HEK293 (cell line): ENCODE measurements at regions not wholly inside any gene's neighbourhood (a gene's known extent, or its start where the extent isn't known, plus 50 kb on each side); places are given as distances from the start of the nearest gene placed in this dataset.

Experiments used
- CTCF ChIA-PET: fragments of 350-600 bp; formaldehyde crosslinking; extraction: SDS; loops from one replicate; lab custom pipeline; 2021; ENCODE audit warnings: antibody characterized with exemption; lab: Yijun Ruan, JAX
- POLR2A ChIA-PET: fragments of 300-600 bp; formaldehyde crosslinking; extraction: SDS; loops from one replicate; lab custom pipeline; 2020; ENCODE audit warnings: antibody characterized with exemption, inconsistent platforms; lab: Yijun Ruan, JAX
- H3K27ac ChIP-seq: fragments of 200-500 bp; sonication (Bioruptor generic); 2 replicates; pipeline ENCODE4 v1.5.1; 2014; ENCODE audit warnings: low read depth, low read length, control low read depth, inconsistent platforms; ENCODE audit errors: extremely low read depth
- H3K36me3 ChIP-seq, 2 experiments: fragments of 200-500 bp in 1 of 2; sonication (Bioruptor generic) in 1 of 2; 1 replicate in 1 of 2; 2 replicates in 1 of 2; pipeline ENCODE4 v1.5.1; 2014 to 2017; ENCODE audit warnings: inconsistent platforms in 2 of 2, low read length in 2 of 2; ENCODE audit not compliant: control insufficient read depth in 2 of 2, insufficient read depth in 1 of 2
- H3K4me1 ChIP-seq: fragments of 200-500 bp; sonication (Bioruptor generic); 2 replicates; pipeline ENCODE4 v1.5.1; 2014; ENCODE audit warnings: mild to moderate bottlenecking, low read length, inconsistent platforms; ENCODE audit not compliant: control insufficient read depth, insufficient read depth
- H3K4me3 ChIP-seq: 2 replicates; pipeline ENCODE4 v1.5.1; 2011; ENCODE audit warnings: low read depth, mild to moderate bottlenecking, control low read depth, low read length, moderate library complexity
- H3K9me3 ChIP-seq: fragments of 200-500 bp; sonication (Bioruptor generic); 2 replicates; pipeline ENCODE4 v1.5.1; 2014; ENCODE audit warnings: low read depth, low read length, inconsistent platforms; ENCODE audit not compliant: control insufficient read depth, insufficient read depth
- HOXC10 ChIP-seq: sonication (generic); formaldehyde crosslinking; IDR thresholded peaks from 2 replicates; pipeline ENCODE4 v1.8.1; 2023; ENCODE audit warnings: mild to moderate bottlenecking, missing genetic modification reagents
- KLF8 ChIP-seq: fragments of 450-650 bp; formaldehyde crosslinking; IDR thresholded peaks from 2 replicates; pipeline ENCODE4 v1.5.1; 2016; ENCODE audit warnings: missing biosample characterization, missing genetic modification characterization
- MEIS1 ChIP-seq: sonication (generic); formaldehyde crosslinking; IDR thresholded peaks from 2 replicates; pipeline ENCODE4 v1.8.1; 2022; ENCODE audit warnings: missing genetic modification reagents, mild to moderate bottlenecking, borderline replicate concordance
- SCRT1 ChIP-seq: fragments of 450-650 bp; formaldehyde crosslinking; IDR thresholded peaks from 2 replicates; pipeline ENCODE4 v1.5.1; 2016; ENCODE audit warnings: missing biosample characterization, missing genetic modification characterization, borderline replicate concordance
- SP2 ChIP-seq: fragments of 450-650 bp; formaldehyde crosslinking; IDR thresholded peaks from 2 replicates; pipeline ENCODE4 v1.5.1; 2016; ENCODE audit warnings: missing biosample characterization, missing genetic modification characterization
- ZFP3 ChIP-seq: fragments of 450-650 bp; formaldehyde crosslinking; IDR thresholded peaks from 2 replicates; pipeline ENCODE4 v1.5.1; 2016; ENCODE audit warnings: low read depth, missing biosample characterization, missing genetic modification characterization
- ZIC2 ChIP-seq: fragments of 450-650 bp; formaldehyde crosslinking; IDR thresholded peaks from 2 replicates; pipeline ENCODE4 v1.5.1; 2016; ENCODE audit warnings: missing biosample characterization, missing genetic modification characterization
- ZNF112 ChIP-seq: fragments of 450-650 bp; formaldehyde crosslinking; IDR thresholded peaks from 2 replicates; pipeline ENCODE4 v1.5.0; 2017; ENCODE audit warnings: missing biosample characterization, missing genetic modification characterization
- ZNF155 ChIP-seq: fragments of 450-650 bp; formaldehyde crosslinking; IDR thresholded peaks from 2 replicates; pipeline ENCODE4 v1.5.1; 2016; ENCODE audit warnings: missing biosample characterization, missing genetic modification characterization
- ZNF175 ChIP-seq: fragments of 450-650 bp; formaldehyde crosslinking; IDR thresholded peaks from 2 replicates; pipeline ENCODE4 v1.5.1; 2016; ENCODE audit warnings: missing biosample characterization, missing genetic modification characterization
- ZNF223 ChIP-seq: fragments of 450-650 bp; formaldehyde crosslinking; IDR thresholded peaks from 2 replicates; pipeline ENCODE4 v1.5.1; 2016; ENCODE audit warnings: missing biosample characterization, missing genetic modification characterization
- ZNF37A ChIP-seq: fragments of 450-650 bp; IDR thresholded peaks from 2 replicates; pipeline ENCODE4 v1.5.1; 2018; ENCODE audit warnings: missing biosample characterization, missing genetic modification characterization
- ZNF404 ChIP-seq: fragments of 450-650 bp; formaldehyde crosslinking; IDR thresholded peaks from 2 replicates; pipeline ENCODE4 v1.5.1; 2017; ENCODE audit warnings: missing biosample characterization, missing genetic modification characterization
- ZNF501 ChIP-seq: fragments of 450-650 bp; formaldehyde crosslinking; IDR thresholded peaks from 2 replicates; pipeline ENCODE4 v1.5.1; 2016; ENCODE audit warnings: missing biosample characterization, missing genetic modification characterization
- ZNF558 ChIP-seq: fragments of 450-650 bp; formaldehyde crosslinking; IDR thresholded peaks from 2 replicates; pipeline ENCODE4 v1.5.1; 2016; ENCODE audit warnings: missing biosample characterization, missing genetic modification characterization
- ZNF621 ChIP-seq: fragments of 450-650 bp; formaldehyde crosslinking; IDR thresholded peaks from 2 replicates; pipeline ENCODE4 v1.5.1; 2017; ENCODE audit warnings: missing biosample characterization, missing genetic modification characterization
- ZNF670 ChIP-seq: fragments of 450-650 bp; formaldehyde crosslinking; IDR thresholded peaks from 2 replicates; pipeline ENCODE4 v1.5.1; 2016; ENCODE audit warnings: missing biosample characterization, missing genetic modification characterization, low read depth
- ZNF677 ChIP-seq: fragments of 450-650 bp; IDR thresholded peaks from 2 replicates; pipeline ENCODE4 v1.5.0; 2018; ENCODE audit warnings: missing biosample characterization, mild to moderate bottlenecking, missing genetic modification characterization, moderate library complexity
- ZNF76 ChIP-seq: fragments of 450-650 bp; formaldehyde crosslinking; IDR thresholded peaks from 2 replicates; pipeline ENCODE4; 2016; ENCODE audit warnings: low read depth, missing biosample characterization, missing genetic modification characterization, borderline replicate concordance
- ZNF776 ChIP-seq: fragments of 450-650 bp; formaldehyde crosslinking; IDR thresholded peaks from 2 replicates; pipeline ENCODE4 v1.5.0; 2017; ENCODE audit warnings: missing biosample characterization, missing genetic modification characterization, borderline replicate concordance
- ZNF830 ChIP-seq: fragments of 450-650 bp; IDR thresholded peaks from 2 replicates; pipeline ENCODE4 v1.5.0; 2018; ENCODE audit warnings: missing biosample characterization, missing genetic modification characterization, low read depth, mild to moderate bottlenecking, moderate library complexity
- TF ChIP-seq, protein P1 (sequence below): fragments of 450-650 bp; formaldehyde crosslinking; IDR thresholded peaks from 2 replicates; pipeline ENCODE4 v1.5.1; 2016; ENCODE audit warnings: missing biosample characterization, missing genetic modification characterization
- TF ChIP-seq, protein P2 (sequence below): sonication (generic); formaldehyde crosslinking; IDR thresholded peaks from 2 replicates; pipeline ENCODE4 v1.8.1; 2022; ENCODE audit warnings: mild to moderate bottlenecking, moderate library complexity, missing genetic modification reagents
- TF ChIP-seq, protein P3 (sequence below): fragments of 450-650 bp; formaldehyde crosslinking; IDR thresholded peaks from 2 replicates; pipeline ENCODE4 v1.5.1; 2016; ENCODE audit warnings: missing biosample characterization, missing genetic modification characterization
- TF ChIP-seq, protein P4 (sequence below): fragments of 450-650 bp; IDR thresholded peaks from 2 replicates; pipeline ENCODE4 v1.5.1; 2018; ENCODE audit warnings: missing biosample characterization, mild to moderate bottlenecking, missing genetic modification characterization
- TF ChIP-seq, protein P5 (sequence below): fragments of 450-650 bp; formaldehyde crosslinking; IDR thresholded peaks from 2 replicates; pipeline ENCODE4 v1.5.1; 2017; ENCODE audit warnings: missing biosample characterization, missing genetic modification characterization

DNA sequence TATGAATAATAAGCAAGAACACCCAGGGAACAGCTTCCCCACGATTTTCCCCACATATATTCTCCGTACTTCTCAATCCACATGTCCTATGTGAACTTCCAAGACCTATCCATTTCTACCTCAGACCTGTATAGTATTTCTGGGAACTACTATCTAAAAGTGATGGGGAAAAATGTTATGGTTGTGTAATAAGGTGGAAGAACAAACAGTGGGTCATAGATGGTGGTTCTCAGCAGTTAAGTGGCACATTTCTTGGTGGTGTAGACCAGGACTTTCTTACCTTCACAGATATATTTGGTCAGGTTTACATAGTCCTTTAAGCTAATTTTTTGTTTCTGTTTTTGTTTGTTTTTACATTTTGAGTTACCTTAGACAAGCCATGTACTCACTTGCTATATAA is 675.1 kb downstream of the GBE1 start:
- CTCF ChIA-PET: no interaction called here
- no peak overlapping the region for H3K27ac ChIP-seq
- POLR2A ChIA-PET: no interaction called here

DNA sequence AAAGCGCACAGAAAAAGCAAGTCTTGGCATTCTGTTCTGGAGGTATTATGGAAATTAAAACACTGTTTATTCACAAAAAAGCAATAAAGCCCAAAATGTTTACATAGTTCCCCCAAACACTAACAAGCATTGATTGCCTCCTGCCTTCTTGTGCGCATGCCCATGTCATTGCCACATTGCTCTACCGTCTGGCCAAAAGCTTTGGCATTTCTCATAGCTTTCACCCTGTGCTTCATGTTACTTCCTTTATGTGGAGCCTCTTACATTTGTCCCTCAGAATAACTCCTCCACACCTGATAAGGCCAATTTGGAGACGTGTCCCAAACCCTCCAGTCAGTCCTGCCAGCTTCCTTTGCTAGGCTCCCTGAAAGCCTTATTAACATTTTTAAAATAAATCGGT is 680.8 kb downstream of the GBE1 start:
- Histone ChIP-seq H3K36me3 (no peaks in the 10 kb centered on the region), H3K4me1 (no peaks in the 10 kb centered on the region), H3K9me3 (no peaks in the 10 kb centered on the region), H3K27ac (no peak overlapping the region), H3K4me3 (no peak overlapping the region)
- POLR2A ChIA-PET: no interaction called here
- TF ChIP-seq ZNF621 (tag by site-specific recombination) (no peak), SCRT1 (tag by site-specific recombination) (no peak), ZNF830 (tag by site-specific recombination) (no peak), ZNF501 (tag by site-specific recombination) (no peak), ZNF223 (tag by site-specific recombination) (no peak), ZNF404 (no peak), ZNF155 (tag by site-specific recombination) (no peak), ZFP3 (no peak), ZNF76 (tag by site-specific recombination) (no peak), ZNF37A (tag by site-specific recombination) (no peak), MEIS1 (CRISPR knock-in tag) (no peak), SP2 (tag by site-specific recombination) (no peak), ZNF112 (no peak)
- TF ChIP-seq, protein P1, sequence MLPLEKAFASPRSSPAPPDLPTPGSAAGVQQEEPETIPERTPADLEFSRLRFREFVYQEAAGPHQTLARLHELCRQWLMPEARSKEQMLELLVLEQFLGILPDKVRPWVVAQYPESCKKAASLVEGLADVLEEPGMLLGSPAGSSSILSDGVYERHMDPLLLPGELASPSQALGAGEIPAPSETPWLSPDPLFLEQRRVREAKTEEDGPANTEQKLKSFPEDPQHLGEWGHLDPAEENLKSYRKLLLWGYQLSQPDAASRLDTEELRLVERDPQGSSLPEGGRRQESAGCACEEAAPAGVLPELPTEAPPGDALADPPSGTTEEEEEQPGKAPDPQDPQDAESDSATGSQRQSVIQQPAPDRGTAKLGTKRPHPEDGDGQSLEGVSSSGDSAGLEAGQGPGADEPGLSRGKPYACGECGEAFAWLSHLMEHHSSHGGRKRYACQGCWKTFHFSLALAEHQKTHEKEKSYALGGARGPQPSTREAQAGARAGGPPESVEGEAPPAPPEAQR (tag by site-specific recombination): no peak
- TF ChIP-seq, protein P2, sequence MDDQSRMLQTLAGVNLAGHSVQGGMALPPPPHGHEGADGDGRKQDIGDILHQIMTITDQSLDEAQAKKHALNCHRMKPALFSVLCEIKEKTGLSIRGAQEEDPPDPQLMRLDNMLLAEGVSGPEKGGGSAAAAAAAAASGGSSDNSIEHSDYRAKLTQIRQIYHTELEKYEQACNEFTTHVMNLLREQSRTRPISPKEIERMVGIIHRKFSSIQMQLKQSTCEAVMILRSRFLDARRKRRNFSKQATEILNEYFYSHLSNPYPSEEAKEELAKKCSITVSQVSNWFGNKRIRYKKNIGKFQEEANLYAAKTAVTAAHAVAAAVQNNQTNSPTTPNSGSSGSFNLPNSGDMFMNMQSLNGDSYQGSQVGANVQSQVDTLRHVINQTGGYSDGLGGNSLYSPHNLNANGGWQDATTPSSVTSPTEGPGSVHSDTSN: no peak
- TF ChIP-seq, protein P3, sequence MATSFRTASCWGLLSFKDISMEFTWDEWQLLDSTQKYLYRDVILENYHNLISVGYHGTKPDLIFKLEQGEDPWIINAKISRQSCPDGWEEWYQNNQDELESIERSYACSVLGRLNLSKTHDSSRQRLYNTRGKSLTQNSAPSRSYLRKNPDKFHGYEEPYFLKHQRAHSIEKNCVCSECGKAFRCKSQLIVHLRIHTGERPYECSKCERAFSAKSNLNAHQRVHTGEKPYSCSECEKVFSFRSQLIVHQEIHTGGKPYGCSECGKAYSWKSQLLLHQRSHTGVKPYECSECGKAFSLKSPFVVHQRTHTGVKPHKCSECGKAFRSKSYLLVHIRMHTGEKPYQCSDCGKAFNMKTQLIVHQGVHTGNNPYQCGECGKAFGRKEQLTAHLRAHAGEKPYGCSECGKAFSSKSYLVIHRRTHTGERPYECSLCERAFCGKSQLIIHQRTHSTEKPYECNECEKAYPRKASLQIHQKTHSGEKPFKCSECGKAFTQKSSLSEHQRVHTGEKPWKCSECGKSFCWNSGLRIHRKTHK (tag by site-specific recombination): no peak
- TF ChIP-seq, protein P4, sequence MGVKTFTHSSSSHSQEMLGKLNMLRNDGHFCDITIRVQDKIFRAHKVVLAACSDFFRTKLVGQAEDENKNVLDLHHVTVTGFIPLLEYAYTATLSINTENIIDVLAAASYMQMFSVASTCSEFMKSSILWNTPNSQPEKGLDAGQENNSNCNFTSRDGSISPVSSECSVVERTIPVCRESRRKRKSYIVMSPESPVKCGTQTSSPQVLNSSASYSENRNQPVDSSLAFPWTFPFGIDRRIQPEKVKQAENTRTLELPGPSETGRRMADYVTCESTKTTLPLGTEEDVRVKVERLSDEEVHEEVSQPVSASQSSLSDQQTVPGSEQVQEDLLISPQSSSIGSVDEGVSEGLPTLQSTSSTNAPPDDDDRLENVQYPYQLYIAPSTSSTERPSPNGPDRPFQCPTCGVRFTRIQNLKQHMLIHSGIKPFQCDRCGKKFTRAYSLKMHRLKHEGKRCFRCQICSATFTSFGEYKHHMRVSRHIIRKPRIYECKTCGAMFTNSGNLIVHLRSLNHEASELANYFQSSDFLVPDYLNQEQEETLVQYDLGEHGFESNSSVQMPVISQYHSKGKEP (tag by site-specific recombination): no peak
- CTCF ChIA-PET: no interaction called here

More for the DNA sequence above, 675.1 kb downstream of the GBE1 start:
- TF ChIP-seq ZNF175 (no peak), HOXC10 (CRISPR knock-in tag) (no peak), ZIC2 (tag by site-specific recombination) (no peak), KLF8 (tag by site-specific recombination) (no peak), ZNF776 (tag by site-specific recombination) (no peak), ZNF558 (tag by site-specific recombination) (no peak), ZNF677 (no peak), ZNF670 (tag by site-specific recombination) (no peak)
- TF ChIP-seq, protein P5, sequence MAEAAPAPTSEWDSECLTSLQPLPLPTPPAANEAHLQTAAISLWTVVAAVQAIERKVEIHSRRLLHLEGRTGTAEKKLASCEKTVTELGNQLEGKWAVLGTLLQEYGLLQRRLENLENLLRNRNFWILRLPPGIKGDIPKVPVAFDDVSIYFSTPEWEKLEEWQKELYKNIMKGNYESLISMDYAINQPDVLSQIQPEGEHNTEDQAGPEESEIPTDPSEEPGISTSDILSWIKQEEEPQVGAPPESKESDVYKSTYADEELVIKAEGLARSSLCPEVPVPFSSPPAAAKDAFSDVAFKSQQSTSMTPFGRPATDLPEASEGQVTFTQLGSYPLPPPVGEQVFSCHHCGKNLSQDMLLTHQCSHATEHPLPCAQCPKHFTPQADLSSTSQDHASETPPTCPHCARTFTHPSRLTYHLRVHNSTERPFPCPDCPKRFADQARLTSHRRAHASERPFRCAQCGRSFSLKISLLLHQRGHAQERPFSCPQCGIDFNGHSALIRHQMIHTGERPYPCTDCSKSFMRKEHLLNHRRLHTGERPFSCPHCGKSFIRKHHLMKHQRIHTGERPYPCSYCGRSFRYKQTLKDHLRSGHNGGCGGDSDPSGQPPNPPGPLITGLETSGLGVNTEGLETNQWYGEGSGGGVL (tag by site-specific recombination): no peak
- Histone ChIP-seq H3K4me3 (no peak overlapping the region), H3K9me3 (no peaks in the 10 kb centered on the region), H3K4me1 (no peaks in the 10 kb centered on the region), H3K36me3 (no peaks in the 10 kb centered on the region)
